ENCODE measurements at regions not wholly inside any gene's neighbourhood (a gene's known extent, or its start where the extent isn't known, plus 50 kb on each side); places are given as distances from the start of the nearest gene placed in this dataset.

DNA sequence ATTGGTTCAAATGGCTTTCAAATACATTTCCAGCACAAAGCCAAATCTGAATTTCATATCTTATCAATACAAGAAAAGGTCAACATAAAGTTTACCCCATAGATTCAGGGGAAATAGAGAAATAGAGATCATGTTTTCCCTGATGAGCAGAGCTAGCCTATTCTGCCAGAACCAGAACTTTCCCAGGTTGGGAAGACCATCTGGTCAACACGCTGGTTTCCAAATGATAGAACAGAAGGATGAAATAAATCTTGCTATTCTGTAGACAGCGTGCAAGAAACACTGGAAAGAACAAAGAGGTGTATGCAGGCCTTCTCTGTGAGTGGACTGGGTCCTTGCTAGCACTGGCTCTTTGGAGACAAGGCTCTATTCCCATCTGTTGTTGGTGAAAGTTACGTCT is 350.6 kb downstream of the NDFIP2 start:
- no peak for DNase-seq (ENCODE audit: low read depth, low spot score)
- TF ChIP-seq CTCF (IDR thresholded peaks at IDR 0.05; ENCODE audit: low read depth, low read length) = no peak
- in situ Hi-C loops (cut with HindIII; ENCODE audit: low sequenced_read_pairs) = no loop called here
- H3K4me3 ChIP-seq (ENCODE audit: low read depth, low read length) = no peak overlapping the region

GRCh38 chr13:79830945-79831344 is 350.0 kb downstream of the NDFIP2 start:
- DNase-seq (ENCODE audit: low read depth, low spot score) = no peak
- in situ Hi-C loops (cut with HindIII; ENCODE audit: low sequenced_read_pairs) = no loop called here
- TF ChIP-seq CTCF (IDR thresholded peaks at IDR 0.05; ENCODE audit: low read depth, low read length) = no peak
- no peak overlapping the region for H3K4me3 ChIP-seq (ENCODE audit: low read depth, low read length)

GRCh38 chr13:79830426-79830825 is 349.5 kb downstream of the NDFIP2 start:
- in situ Hi-C loops (cut with HindIII; ENCODE audit: low sequenced_read_pairs) = no loop called here
- H3K4me3 ChIP-seq (ENCODE audit: low read depth, low read length) = no peak overlapping the region
- DNase-seq (ENCODE audit: low read depth, low spot score) = no peak
- no peak for TF ChIP-seq CTCF (IDR thresholded peaks at IDR 0.05; ENCODE audit: low read depth, low read length)

- in situ Hi-C loops (cut with HindIII; ENCODE audit: low sequenced_read_pairs) = no loop called here
- no peak for DNase-seq (ENCODE audit: low read depth, low spot score)
- H3K4me3 ChIP-seq (ENCODE audit: low read depth, low read length) = no peak overlapping the region
- TF ChIP-seq CTCF (IDR thresholded peaks at IDR 0.05; ENCODE audit: low read depth, low read length) = no peak
Measured at GRCh38 chr13:79829880-79830279, 348.9 kb downstream of the NDFIP2 start.

GRCh38 chr13:79825959-79826358 is 345.0 kb downstream of the NDFIP2 start:
- in situ Hi-C loops (cut with HindIII; ENCODE audit: low sequenced_read_pairs) = no loop called here
- no peak for TF ChIP-seq CTCF (IDR thresholded peaks at IDR 0.05; ENCODE audit: low read depth, low read length)
- no peak for DNase-seq (ENCODE audit: low read depth, low spot score)
- no peak overlapping the region for H3K4me3 ChIP-seq (ENCODE audit: low read depth, low read length)

- no peak for DNase-seq (ENCODE audit: low read depth, low spot score)
- in situ Hi-C loops (cut with HindIII; ENCODE audit: low sequenced_read_pairs) = no loop called here
Measured at GRCh38 chr13:79815041-79815440, 334.1 kb downstream of the NDFIP2 start.

More at GRCh38 chr13:79815041-79815440, 334.1 kb downstream of the NDFIP2 start:
- H3K4me3 ChIP-seq (ENCODE audit: low read depth, low read length) = no peak overlapping the region
- TF ChIP-seq CTCF (IDR thresholded peaks at IDR 0.05; ENCODE audit: low read depth, low read length) = no peak

All from astrocyte of the spinal cord (primary cell).